IPS-18c (cell line): ENCODE measurements at regions not wholly inside any gene's neighbourhood (a gene's known extent, or its start where the extent isn't known, plus 50 kb on each side); places are given as distances from the start of the nearest gene placed in this dataset.

ENCODE experiments used
- H3K4me3 ChIP-seq: 2 replicates; pipeline ENCODE4 v1.7.0; 2013; ENCODE audit warnings: low read depth, mild to moderate bottlenecking, low read length, moderate library complexity; ENCODE audit not compliant: insufficient read depth
- H3K9me3 ChIP-seq: one replicate; pipeline ENCODE4 v1.6.1; 2013; ENCODE audit warnings: mild to moderate bottlenecking, low read length, moderate library complexity; ENCODE audit not compliant: control insufficient read depth, insufficient read depth

DNA sequence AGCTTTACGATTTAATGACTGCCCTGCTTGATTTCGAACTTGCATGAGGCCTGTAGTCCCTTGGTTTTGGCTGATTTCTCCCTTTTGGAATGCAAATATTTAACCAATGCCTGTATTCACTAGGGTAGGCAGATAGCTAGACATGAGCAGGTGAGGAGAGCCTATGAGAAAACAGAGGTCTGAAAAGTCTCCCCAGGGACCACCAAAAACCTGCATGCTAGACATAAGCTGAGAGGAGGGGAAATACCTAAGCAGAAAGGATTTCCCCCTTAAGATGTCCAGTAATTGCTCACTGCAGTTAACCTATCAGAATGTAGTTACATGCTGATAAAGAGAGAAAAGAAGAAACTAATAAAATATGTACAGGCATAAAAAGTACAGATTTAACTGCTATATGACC is 667.4 kb upstream of the SEMA6A start:
- Histone ChIP-seq H3K4me3 (no peak overlapping the region), H3K9me3 (peaks cover 3% of the 10 kb centered on the region)

DNA sequence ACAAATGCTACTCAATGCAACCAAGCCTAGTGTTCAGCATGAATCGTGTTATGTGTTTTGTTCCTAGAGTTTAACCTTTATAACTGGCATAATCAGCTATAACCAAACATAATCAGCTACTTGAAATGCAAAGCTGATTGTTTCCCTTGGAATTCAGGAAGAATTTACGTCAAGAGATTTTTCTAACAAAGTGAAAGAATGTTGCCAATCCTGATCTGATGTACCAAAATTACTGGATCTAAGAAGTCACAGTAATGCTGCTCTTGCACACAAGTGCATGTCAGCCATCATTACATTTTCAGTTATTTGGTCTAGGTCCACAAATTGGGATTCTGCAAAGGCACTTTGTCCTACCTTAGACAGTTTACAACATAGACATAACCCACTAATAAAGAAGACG is 662.3 kb upstream of the SEMA6A start:
- H3K9me3 ChIP-seq = peaks cover 3% of the 10 kb centered on the region
- no peak overlapping the region for H3K4me3 ChIP-seq

DNA sequence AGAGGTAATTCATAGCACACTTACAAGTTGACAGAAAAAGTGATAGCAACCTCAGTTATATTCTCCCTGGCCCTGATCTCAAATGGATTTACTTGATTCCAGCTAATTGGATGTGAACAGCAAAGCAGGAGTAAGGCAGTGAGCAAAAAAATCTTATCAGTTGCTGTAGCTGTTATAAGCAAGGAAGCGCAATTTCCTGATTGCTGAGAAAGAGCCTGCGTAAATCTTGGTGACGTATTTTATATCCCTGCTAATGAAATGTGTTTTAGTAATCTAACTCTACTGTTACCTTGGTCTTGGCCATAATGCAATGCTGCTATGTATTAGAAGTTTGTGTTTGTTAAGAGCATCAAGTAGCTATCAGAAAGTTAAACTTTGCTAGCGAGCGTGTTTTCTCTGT is 661.2 kb upstream of the SEMA6A start:
- Histone ChIP-seq H3K4me3 (no peak overlapping the region), H3K9me3 (no peaks in the 10 kb centered on the region)

DNA sequence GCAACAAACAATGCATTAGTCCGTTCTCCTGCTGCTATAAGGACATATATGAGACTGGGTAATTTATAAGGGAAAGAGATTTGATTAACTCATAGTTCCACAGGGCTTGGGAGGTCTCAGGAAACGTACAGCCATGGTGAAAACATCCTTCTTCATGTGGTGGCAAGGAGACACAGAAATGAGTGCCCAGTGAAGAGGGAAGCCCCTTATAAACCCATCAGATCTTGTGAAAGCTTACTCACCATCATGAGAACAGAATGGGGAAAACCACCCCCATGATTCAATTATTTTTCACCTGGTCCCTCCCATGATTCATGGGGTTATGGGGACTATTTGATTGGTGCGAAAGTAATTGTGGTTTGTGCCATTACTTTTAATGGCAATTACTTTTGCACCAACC is 655.8 kb upstream of the SEMA6A start:
- H3K4me3 ChIP-seq = no peak overlapping the region
- H3K9me3 ChIP-seq = no peaks in the 10 kb centered on the region

DNA sequence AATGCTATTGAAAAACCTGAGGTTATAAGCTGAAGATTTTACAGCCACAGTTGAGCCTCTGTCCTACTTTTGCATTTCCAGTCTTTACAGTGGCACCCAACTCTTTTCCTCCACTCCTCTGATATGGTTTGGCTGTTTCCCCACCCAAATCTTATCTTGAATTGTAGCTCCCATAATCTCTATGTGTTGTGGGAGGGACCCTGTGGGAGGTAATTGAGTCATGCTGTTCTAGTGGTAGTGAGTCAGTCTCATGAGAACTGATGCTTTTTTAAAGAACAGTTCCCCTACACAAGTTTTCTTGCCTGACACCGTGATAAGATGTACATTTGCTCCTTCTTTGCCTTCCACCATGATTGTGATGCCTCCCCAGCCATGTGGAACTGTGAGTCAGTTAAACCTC is 646.1 kb upstream of the SEMA6A start:
- Histone ChIP-seq H3K9me3 (no peaks in the 10 kb centered on the region), H3K4me3 (no peak overlapping the region)

DNA sequence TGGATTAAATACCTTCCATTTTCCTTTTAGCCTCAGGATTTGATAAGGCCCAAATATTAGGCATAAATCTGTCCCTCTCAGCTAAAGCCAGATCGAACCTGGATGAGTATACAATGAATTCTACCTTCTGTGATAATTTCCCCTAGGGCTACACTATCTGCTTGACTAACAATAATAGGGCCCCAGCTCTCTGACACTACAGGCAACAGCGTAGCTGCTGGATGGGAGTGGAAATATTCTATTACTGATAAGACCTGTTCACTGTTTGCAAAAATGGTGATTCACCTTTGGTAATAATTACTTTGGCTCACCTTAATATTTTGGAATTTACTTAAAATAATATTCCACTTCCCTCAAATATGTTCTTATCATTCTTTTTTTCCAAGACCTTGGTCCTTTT is 644.2 kb upstream of the SEMA6A start:
- H3K9me3 ChIP-seq = no peaks in the 10 kb centered on the region

DNA sequence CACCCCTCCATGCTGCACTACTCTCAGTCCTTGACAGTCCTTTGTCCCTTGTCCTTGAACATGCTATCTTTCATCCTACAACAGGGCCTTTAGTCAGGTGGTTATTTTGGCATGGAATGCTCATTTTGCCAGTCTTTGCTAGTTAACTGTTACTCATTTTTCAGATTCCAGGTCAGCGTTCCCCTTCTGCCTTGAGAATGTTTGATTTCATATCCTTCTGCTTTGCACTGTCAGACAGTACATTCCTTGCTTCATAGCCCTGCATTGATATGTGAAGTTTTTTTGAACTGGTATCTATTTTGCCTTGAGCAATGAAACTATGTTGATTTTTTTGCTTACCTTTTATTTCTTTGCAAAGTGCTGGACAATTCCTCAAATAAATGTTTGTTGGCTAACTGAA is 638.2 kb upstream of the SEMA6A start:
- no peaks in the 10 kb centered on the region for H3K9me3 ChIP-seq
- no peak overlapping the region for H3K4me3 ChIP-seq

More for the DNA sequence above, 644.2 kb upstream of the SEMA6A start:
- no peak overlapping the region for H3K4me3 ChIP-seq

DNA sequence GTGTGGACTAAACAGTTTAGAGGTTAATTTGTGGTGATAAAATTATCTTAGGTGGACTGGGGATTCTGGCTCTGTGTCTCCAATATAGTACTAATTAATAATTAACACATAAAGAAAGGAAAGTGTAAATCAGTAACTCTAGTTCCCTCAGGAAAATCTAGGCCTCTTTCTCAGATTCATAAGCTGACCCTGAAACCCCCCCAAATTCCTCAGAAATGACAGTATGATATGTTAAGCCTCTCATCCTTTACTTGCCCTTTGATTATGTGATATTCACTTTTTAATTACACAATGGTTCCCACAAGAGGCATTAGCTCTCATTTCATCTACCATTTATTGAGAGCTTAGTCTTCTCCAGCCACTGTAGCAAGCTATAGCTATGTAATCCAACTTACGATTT is 636.2 kb upstream of the SEMA6A start:
- H3K4me3 ChIP-seq = no peak overlapping the region

DNA sequence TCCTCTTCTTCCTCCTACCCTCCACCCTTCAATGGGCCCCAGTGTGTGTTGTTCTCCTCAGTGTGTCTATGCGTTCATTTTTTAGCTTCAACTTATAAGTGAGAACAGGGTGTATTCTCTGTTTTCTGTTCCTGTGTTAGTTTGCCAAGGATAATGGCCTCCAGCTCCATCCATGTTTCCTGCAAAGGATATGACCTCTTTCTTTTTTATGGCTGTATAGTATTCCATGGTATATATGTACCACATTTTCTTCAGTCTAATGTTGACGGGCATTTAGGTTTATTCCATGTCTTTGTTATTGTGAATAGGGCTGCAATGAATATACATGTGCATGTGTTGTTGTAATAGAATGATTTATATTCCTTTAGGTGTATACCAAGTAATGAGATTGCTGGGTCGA is 634.9 kb upstream of the SEMA6A start:
- Histone ChIP-seq H3K4me3 (no peak overlapping the region), H3K9me3 (no peaks in the 10 kb centered on the region)

More for the DNA sequence above, 636.2 kb upstream of the SEMA6A start:
- H3K9me3 ChIP-seq = no peaks in the 10 kb centered on the region

DNA sequence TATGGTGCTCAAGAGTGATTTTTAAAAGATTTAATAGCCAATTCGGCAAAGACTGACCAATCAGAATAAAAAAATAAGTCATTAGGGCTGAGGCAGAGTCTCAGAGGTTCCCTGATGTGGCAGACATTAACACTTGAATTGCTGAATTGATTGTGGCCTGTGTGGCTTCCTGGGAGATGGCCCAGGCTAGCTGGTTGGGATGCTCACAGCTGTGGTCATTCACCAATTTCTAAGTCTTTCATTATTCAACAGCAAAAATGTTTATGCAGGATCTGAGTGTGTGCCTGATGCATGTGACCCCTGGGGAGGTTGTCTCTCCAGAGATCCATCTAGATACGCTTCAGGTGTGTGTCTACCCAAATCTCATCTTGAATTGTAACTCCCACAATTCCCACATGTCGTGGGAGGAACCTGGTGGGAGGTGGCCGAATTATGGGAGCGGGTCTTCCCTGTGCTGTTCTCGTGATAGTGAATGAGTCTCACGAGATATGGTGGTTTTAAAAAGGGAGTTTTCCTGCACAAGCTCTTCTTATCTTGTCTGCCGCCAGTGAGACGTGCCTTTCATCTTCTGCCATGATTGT is 632.6 kb upstream of the SEMA6A start:
- H3K4me3 ChIP-seq = no peak overlapping the region
- H3K9me3 ChIP-seq = no peaks in the 10 kb centered on the region

DNA sequence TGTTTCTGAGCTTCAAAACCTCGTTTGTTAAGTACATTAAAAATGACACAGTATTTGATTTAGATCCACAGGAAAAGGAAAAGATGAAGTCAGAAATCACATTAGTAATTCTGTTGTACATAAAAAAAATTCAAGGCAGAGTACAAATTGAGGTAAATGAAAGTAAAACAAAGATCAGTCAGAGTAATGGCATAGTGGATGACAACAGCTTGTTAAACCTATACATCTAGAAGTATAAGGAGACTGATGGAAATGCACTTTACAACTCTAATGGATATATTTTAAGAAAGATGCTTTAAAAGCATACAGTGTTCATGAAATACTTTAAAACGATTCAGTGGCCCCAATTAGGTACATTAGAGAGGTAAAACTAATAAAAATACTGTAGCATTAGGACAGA is 631.3 kb upstream of the SEMA6A start:
- Histone ChIP-seq H3K4me3 (no peak overlapping the region), H3K9me3 (no peaks in the 10 kb centered on the region)

DNA sequence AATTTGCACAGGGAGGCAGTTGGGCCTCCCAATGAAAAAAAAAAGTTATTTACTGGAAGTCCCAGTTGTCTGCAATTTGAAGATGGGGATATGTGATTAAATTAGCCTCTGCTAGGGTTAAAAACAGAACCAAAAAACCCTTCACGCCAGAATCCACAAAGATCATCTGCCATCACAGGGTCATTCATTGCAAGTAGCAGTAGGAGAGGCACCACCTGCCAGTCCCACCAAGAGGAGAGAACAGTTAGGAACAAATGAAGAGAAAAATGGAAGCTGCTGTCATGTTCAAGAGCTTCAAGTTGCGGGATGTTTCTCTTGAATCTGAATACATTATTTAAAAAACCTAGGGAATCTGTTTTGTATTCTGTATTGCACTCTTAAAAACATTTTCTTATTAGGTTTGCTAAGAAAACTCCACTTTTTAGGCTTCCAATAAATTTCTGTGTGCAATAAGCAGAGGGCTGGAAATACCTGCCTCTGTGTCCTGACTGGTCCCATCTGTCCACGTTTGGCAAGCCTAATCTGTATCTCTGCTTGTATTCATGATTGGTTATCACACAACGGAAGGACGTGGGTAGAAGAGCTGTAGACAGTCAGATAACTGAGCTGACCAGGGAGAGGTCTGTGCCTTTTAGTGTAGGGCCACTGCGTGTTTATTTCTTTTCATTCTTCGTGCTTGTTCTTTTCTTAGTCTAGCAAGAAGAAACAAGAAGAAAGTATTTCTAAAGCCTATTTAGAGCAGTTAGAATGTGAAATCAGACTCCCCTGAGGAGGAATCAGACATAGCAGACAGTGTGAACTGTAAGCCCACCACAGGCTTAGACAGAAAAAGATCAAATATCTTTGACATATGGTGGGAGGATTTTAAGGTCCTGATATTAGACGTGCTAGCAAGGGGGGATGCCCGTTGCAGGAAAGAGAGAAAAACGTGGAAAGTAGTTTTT is 630.6 kb upstream of the SEMA6A start:
- Histone ChIP-seq H3K9me3 (no peaks in the 10 kb centered on the region), H3K4me3 (no peak overlapping the region)

DNA sequence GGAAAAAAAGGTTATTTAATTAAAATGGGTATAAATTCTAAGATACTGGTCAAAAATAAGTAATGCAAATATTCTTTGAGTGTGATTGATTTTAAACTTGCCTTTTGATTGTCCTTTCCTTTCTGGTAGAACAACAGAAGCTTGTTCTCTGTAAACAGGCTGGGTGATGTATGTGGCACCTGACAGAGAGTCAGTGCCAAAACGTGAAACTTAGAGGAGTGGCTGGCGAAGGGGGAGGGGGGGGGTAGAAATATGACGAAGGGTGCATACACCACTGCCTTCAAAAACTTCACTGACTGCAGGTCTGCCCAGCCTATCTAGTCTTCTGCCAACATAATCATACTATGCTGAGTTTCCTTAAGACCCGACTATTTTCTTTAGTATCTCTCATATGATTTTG is 629.8 kb upstream of the SEMA6A start:
- Histone ChIP-seq H3K9me3 (no peaks in the 10 kb centered on the region), H3K4me3 (no peak overlapping the region)

DNA sequence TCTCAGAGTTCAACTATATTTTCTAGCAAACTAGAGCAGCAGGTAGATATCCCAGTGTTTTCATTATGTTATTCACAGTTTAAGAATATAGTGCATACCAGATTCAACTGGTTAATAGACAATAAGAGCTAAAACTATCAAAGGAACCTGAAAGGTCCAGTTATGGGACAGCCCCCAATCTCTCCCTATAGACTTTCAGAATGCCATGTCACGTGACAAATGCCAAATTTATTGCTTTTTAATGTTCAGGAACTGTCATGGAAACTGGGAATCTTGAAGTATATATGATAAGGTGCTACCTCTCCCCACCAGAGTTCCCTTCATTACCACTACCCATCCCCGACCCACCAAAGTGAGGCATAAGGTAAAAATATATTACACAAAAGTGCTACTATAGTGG is 629.0 kb upstream of the SEMA6A start:
- H3K9me3 ChIP-seq = no peaks in the 10 kb centered on the region
- H3K4me3 ChIP-seq = no peak overlapping the region

DNA sequence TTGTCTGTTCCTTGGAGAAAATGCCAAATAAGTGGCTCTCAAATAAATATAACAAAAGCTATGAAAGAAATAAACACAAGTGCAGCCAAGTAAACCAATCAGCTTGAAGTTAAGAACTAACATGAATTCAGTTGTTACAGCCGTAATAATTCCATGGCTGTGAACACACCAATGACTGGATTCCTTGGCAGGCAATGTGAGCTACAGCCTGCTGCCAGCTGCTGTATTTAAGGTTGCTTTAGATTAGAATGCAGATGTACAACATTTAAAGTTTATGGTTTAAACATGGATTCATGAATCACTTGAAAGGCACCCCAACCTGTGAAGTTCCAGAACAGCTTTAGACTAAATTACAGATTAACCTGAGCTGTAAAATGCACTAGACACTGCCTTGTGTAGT is 626.4 kb upstream of the SEMA6A start:
- no peak overlapping the region for H3K4me3 ChIP-seq

DNA sequence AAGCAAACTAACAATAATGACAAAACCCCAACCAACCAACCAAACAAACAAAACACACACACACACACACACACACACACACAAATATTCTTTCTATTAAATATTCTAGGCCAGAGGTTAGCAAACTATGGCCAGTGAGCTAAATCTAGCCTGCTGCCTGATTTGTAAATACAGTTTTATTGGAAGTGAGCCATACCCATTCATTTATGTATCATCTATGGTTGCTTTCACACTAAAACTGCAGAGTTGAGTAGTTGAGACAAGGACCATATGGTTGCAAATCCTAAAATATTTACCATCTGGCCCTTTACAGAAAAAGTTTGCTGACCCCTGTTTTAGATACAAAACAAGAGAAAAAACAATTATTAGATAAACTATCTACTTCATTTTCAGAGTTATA is 620.5 kb upstream of the SEMA6A start:
- Histone ChIP-seq H3K9me3 (no peaks in the 10 kb centered on the region), H3K4me3 (no peak overlapping the region)

More for the DNA sequence above, 626.4 kb upstream of the SEMA6A start:
- no peaks in the 10 kb centered on the region for H3K9me3 ChIP-seq

DNA sequence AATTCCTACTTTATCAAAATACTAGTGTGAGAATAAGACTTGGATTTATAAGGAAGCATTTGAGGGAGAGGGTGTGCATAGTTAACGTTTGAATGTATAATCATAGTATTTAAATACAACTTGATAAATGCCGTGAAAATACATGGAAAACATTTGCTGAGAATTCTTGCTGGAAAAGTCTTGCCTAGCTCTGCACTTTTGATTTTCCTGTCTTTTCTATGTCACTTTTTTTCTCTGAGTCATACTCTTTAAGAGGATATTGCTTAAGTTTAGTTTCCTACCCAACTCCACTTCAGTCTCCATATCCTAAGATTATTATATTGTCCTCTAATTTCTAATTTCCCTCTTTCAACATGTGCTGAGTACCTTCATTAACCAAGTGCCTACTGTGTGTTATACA is 616.6 kb upstream of the SEMA6A start:
- H3K4me3 ChIP-seq = no peak overlapping the region
- H3K9me3 ChIP-seq = no peaks in the 10 kb centered on the region

DNA sequence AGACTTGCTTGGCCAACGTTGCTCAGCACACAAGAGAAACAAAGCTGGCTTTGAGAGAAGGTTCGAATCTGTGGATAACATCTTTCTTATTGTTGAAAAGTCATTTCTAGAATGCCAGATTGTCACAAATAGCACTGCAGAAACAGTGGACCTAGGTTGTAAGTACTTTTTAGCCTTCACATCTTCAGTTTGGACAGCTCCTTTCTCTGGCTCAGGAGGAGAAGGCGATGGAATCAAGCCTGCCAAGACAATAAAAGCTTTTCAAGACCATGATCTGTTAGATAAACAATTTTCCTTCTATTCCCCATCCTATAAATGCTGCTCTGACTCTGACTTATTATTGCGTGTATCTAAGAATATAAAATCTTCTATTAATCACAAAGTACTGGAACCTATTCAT is 615.2 kb upstream of the SEMA6A start:
- Histone ChIP-seq H3K9me3 (no peaks in the 10 kb centered on the region), H3K4me3 (no peak overlapping the region)
